ENCODE measurements at regions not wholly inside any gene's neighbourhood (a gene's known extent, or its start where the extent isn't known, plus 50 kb on each side); places are given as distances from the start of the nearest gene placed in this dataset.

DNA sequence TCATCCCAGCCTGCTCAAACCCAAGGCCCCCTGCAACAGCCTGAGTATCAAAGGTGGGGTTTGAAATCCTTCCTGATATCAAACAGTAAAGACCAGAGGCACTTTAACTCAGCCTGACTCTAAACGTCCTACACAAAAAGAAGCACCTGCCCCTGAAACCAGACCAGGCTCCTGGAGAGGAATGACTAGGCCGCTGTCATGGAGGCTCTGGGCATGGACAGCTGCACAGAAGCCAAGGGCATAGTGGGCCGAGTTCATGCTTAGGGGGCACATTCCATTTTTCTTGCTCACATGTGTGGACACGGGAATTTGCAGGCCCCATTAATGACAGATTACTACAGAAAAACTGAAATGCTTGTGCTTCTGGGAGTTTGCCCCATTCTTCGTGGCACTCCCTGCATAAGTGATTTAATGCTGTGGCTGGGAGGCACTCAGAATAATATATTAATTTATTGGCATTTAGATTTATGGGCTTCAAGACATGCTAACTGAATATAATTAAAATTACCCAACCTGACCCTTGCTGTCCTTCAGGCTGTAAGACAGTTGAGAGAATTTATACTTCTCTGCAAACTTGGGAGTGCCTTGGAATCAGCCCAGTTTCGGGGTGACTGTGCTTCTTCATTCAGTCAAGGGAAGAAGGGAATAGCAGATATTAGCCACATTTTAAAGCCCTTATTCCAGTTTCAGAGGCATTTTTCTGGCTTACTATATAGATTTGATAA lies 105.5 kb downstream of the GYPC start:
- H3K27me3 ChIP-seq (ENCODE audit: control insufficient read depth, insufficient read depth, low read length), result no peaks in the 10 kb centered on the region
- no peaks in the 10 kb centered on the region for H3K9me3 ChIP-seq (ENCODE audit: control insufficient read depth, insufficient read depth, low read length)
- H3K4me3 ChIP-seq (ENCODE audit: low read length), result no peak overlapping the region
- DNase-seq (ENCODE audit: low read depth, low spot score), result no peak
- no peaks in the 10 kb centered on the region for H3K36me3 ChIP-seq (ENCODE audit: control insufficient read depth, insufficient read depth, low read length)
- peaks cover 4% of the 10 kb centered on the region; the same call in 1 of the 2 replicates for H3K4me1 ChIP-seq (ENCODE audit: control insufficient read depth, insufficient read depth, low read length)
- no peak overlapping the region for H3K27ac ChIP-seq (ENCODE audit: low read length)
- WGBS (ENCODE audit: insufficient coverage, insufficient read length), result no CpG with 5 or more reads among the region's 6 CpGs

DNA sequence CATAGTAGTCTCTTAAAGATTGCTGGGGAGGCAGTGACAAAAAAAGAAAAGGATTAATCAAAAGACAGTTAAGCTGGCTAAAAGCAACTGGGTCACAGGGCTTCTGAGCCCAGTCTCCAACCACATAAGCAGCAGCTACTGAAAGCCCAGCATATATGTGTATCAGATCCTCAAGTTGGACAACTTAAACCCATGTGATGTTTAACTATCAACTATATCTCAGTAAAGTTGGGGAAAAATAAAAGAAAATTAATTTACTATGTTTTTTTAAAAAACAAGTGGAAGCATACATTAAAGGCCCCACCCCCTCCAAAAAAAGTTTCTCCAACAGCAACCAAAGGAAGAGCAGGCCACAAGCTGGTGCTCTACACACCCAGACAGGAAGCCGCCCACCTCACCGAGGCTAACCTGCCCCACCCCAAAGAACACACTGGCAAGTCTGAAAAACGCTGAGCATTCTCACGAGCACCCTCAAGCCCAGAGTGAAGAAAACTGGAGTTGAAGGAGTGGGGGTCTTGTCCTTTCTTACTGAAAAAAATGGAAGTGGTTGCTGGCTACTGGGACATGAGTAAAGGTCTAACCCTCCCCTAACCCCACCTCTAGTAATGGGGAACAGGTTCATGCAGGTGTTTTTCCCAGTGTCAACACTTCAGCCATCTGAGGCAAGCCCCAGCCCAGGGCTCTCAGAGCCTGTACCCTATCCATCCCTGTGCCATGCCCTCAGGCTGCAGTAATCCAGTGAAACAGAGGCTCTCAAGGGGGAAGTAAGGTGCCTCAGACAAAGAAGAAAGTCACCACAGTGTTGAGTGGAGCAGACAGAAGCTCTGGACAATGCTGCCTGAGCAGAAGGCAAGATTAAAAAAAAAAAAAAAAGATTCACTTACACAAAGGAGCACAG lies 106.3 kb downstream of the GYPC start:
- Histone ChIP-seq H3K27me3 (ENCODE audit: control insufficient read depth, insufficient read depth, low read length) (no peaks in the 10 kb centered on the region), H3K4me3 (ENCODE audit: low read length) (no peak overlapping the region), H3K4me1 (ENCODE audit: control insufficient read depth, insufficient read depth, low read length) (peaks cover 4% of the 10 kb centered on the region; the same call in 1 of the 2 replicates), H3K9me3 (ENCODE audit: control insufficient read depth, insufficient read depth, low read length) (no peaks in the 10 kb centered on the region), H3K27ac (ENCODE audit: low read length) (no peak overlapping the region), H3K36me3 (ENCODE audit: control insufficient read depth, insufficient read depth, low read length) (no peaks in the 10 kb centered on the region)
- DNase-seq (ENCODE audit: low read depth, low spot score), result no peak
- no CpG with 5 or more reads among the region's 4 CpGs for WGBS (ENCODE audit: insufficient coverage, insufficient read length)

DNA sequence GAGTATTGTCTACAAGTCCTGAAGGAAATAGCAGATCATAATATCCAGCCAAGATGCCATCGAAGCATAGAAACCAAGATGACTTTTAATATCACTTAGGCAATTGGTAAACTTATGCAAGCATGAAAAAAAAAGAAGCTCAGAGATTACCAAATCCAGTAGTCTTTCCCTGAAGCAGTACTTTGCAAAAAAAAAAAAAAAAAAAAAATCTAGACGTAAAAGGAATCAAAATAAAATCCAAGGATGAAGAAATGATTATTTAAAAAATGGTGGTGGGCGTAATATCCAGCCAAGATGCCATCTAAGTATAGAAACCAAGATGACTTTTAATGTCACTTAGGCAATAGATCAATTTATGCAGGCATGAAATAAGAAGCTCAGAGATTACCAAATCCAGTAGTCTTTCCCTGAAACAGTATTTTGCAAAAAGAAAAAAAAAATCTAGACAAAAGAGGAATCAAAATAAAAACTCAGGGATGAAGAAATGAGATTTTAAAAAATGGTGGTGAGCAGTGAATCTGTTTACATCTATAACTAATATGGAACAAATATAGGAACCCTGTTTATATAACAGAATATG lies 108.8 kb downstream of the GYPC start:
- Histone ChIP-seq H3K9me3 (ENCODE audit: control insufficient read depth, insufficient read depth, low read length) (no peaks in the 10 kb centered on the region), H3K27me3 (ENCODE audit: control insufficient read depth, insufficient read depth, low read length) (no peaks in the 10 kb centered on the region), H3K36me3 (ENCODE audit: control insufficient read depth, insufficient read depth, low read length) (no peaks in the 10 kb centered on the region), H3K4me3 (ENCODE audit: low read length) (no peak overlapping the region), H3K4me1 (ENCODE audit: control insufficient read depth, insufficient read depth, low read length) (no peaks in the 10 kb centered on the region), H3K27ac (ENCODE audit: low read length) (no peak overlapping the region)
- no peak for DNase-seq (ENCODE audit: low read depth, low spot score)
- no CpG with 5 or more reads among the region's 3 CpGs for WGBS (ENCODE audit: insufficient coverage, insufficient read length)

DNA sequence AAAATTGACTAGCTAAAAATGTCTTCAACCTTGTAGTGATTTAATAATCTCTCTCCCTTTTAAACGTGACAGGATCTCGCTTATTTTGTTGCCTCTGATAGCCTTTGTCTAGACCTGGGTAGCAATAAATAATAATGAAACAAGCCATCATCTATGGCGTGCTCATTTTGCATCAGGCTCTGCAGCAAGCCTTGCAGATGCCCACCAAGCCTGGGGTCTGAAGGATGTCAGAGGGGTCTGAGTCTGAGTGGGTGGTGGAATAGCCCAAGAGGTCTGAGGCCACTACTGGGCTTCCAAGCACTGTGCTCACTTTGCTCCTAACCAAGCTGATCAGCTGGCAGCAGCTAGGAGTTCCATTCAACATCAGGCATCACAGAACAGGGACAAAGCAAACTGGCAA lies 109.4 kb downstream of the GYPC start:
- Histone ChIP-seq H3K4me1 (ENCODE audit: control insufficient read depth, insufficient read depth, low read length) (no peaks in the 10 kb centered on the region), H3K27me3 (ENCODE audit: control insufficient read depth, insufficient read depth, low read length) (no peaks in the 10 kb centered on the region), H3K36me3 (ENCODE audit: control insufficient read depth, insufficient read depth, low read length) (no peaks in the 10 kb centered on the region), H3K9me3 (ENCODE audit: control insufficient read depth, insufficient read depth, low read length) (no peaks in the 10 kb centered on the region), H3K27ac (ENCODE audit: low read length) (no peak overlapping the region), H3K4me3 (ENCODE audit: low read length) (no peak overlapping the region)
- DNase-seq (ENCODE audit: low read depth, low spot score), result no peak
- no CpG with 5 or more reads among the region's 3 CpGs for WGBS (ENCODE audit: insufficient coverage, insufficient read length)

DNA sequence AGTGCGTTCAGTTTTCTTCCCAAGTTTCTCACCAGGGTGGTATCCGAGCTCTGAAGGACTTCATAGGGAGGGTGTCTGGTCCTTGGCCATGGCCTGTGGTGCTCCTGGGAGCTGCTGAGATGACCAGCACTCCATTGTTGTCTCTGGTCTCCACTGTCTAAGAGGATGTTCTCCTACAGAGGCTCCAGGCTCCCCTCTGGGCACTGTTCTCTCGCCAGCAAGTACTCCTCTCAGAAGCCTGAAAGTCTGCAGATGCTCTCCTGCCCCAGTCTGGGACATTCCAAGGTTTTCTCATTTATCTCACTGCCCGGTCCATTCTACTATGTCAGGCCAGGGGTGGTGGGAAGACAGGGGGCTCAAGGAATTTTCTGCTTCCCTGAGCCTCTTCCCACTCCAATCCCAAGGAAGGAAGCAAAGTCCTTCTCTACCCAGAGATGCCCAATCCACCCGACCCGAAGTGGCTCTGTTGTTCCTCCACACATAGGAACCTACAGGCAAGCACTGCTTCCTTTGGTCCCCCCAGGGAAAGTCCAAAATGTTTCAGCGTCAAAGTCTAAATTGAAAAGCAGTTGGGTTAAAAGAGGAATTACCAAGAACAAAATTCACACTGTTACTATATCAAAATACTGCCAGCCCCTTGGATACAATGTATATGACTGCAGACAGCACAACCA lies 110.5 kb downstream of the GYPC start:
- H3K27ac ChIP-seq (ENCODE audit: low read length), result no peak overlapping the region
- H3K4me1 ChIP-seq (ENCODE audit: control insufficient read depth, insufficient read depth, low read length), result no peaks in the 10 kb centered on the region
- H3K4me3 ChIP-seq (ENCODE audit: low read length), result no peak overlapping the region
- no peak for DNase-seq (ENCODE audit: low read depth, low spot score)
- no peaks in the 10 kb centered on the region for H3K27me3 ChIP-seq (ENCODE audit: control insufficient read depth, insufficient read depth, low read length)
- no CpG with 5 or more reads among the region's 7 CpGs for WGBS (ENCODE audit: insufficient coverage, insufficient read length)
- no peaks in the 10 kb centered on the region for H3K36me3 ChIP-seq (ENCODE audit: control insufficient read depth, insufficient read depth, low read length)
- H3K9me3 ChIP-seq (ENCODE audit: control insufficient read depth, insufficient read depth, low read length), result no peaks in the 10 kb centered on the region

DNA sequence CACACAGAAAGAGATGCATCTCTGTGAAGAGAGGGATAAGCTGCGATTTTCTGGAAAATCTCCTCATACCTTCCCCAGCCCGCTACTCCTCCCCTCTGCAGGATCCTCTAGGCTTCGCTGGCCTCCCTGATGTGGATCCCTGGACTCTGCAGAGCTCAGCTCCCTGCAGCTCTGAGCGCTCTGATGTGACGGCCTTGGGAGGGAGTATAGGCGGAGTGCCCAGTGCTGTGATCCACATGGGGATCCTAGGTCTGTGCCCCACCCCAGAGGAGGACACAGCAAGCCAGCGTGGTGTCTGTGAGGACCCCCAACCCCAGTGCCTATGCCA lies 111.0 kb downstream of the GYPC start:
- Histone ChIP-seq H3K27me3 (ENCODE audit: control insufficient read depth, insufficient read depth, low read length) (no peaks in the 10 kb centered on the region), H3K9me3 (ENCODE audit: control insufficient read depth, insufficient read depth, low read length) (no peaks in the 10 kb centered on the region), H3K4me3 (ENCODE audit: low read length) (no peak overlapping the region), H3K4me1 (ENCODE audit: control insufficient read depth, insufficient read depth, low read length) (no peaks in the 10 kb centered on the region; the same call in 1 of the 2 replicates), H3K27ac (ENCODE audit: low read length) (no peak overlapping the region), H3K36me3 (ENCODE audit: control insufficient read depth, insufficient read depth, low read length) (no peaks in the 10 kb centered on the region)
- no peak for DNase-seq (ENCODE audit: low read depth, low spot score)
- no CpG with 5 or more reads among the region's 7 CpGs for WGBS (ENCODE audit: insufficient coverage, insufficient read length)

DNA sequence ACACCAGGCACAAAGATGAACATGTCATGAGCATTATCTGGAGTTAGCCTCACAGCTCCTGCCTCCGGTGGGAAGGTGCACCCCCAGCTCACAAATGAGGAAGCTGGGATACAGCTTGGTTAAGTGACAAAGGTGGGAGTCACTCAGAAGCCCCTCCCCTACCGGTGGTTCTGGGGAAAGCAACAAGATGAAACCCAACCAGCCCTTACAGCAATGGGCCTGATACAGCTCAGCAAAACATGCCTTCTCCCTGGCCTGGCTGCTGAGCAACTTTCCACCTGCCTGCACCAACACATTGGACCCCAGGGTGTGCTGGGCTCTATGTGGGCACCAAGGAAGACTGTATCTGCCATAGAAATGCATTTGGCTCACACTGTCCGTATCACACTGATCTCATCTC lies 113.2 kb downstream of the GYPC start:
- no peak overlapping the region for H3K4me3 ChIP-seq (ENCODE audit: low read length)
- H3K27me3 ChIP-seq (ENCODE audit: control insufficient read depth, insufficient read depth, low read length), result no peaks in the 10 kb centered on the region
- no peaks in the 10 kb centered on the region; the same call in 1 of the 2 replicates for H3K4me1 ChIP-seq (ENCODE audit: control insufficient read depth, insufficient read depth, low read length)
- no peak for DNase-seq (ENCODE audit: low read depth, low spot score)
- no peaks in the 10 kb centered on the region for H3K9me3 ChIP-seq (ENCODE audit: control insufficient read depth, insufficient read depth, low read length)
- WGBS (ENCODE audit: insufficient coverage, insufficient read length), result no CpG with 5 or more reads among the region's 3 CpGs
- no peak overlapping the region for H3K27ac ChIP-seq (ENCODE audit: low read length)
- no peaks in the 10 kb centered on the region for H3K36me3 ChIP-seq (ENCODE audit: control insufficient read depth, insufficient read depth, low read length)

DNA sequence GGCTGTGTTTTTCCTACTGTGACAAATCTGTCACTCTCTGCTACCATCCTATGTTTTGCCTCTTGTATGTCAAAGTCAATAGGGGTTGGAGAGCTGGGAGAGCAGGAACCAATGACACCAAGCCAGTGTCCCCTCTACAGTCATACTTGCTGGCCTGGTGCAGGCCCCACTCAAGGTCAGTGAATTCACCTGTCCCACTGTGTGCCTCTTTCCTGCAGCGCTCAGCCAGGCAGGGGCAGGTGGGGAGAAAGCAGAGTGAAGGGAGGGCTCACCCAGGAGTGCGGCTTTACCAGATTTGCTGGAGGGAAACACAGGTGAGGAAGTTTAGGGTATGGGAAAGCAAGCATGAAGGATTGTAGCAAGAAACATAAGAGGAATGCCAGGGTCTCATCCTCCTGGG lies 114.5 kb downstream of the GYPC start:
- DNase-seq (ENCODE audit: low read depth, low spot score), result no peak
- no peaks in the 10 kb centered on the region for H3K9me3 ChIP-seq (ENCODE audit: control insufficient read depth, insufficient read depth, low read length)
- H3K27ac ChIP-seq (ENCODE audit: low read length), result no peak overlapping the region
- H3K4me1 ChIP-seq (ENCODE audit: control insufficient read depth, insufficient read depth, low read length), result no peaks in the 10 kb centered on the region; the same call in 1 of the 2 replicates
- no CpG with 5 or more reads among the region's 2 CpGs for WGBS (ENCODE audit: insufficient coverage, insufficient read length)
- no peak overlapping the region for H3K4me3 ChIP-seq (ENCODE audit: low read length)
- H3K36me3 ChIP-seq (ENCODE audit: control insufficient read depth, insufficient read depth, low read length), result no peaks in the 10 kb centered on the region
- H3K27me3 ChIP-seq (ENCODE audit: control insufficient read depth, insufficient read depth, low read length), result no peaks in the 10 kb centered on the region

DNA sequence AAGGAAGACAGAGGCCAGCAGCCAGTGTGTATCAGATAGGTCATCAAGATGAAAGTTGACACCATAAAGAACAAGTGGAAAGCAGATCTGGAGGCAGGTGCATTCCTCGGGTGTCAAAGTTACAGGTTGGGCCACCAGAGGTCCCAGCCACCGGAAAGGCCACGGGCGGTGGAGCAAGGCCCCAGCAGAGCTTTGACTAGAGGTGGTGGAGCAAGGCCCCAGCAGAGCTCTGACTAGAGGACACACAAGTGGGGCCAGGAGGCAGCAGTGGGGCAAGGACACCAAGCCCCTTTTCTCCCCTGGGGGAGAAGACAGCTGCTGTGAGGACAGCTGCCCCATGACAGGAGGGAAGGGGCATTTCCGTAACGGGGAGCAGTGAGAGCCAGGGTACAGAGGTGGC lies 115.1 kb downstream of the GYPC start:
- WGBS (ENCODE audit: insufficient coverage, insufficient read length), result no CpG with 5 or more reads among the region's 6 CpGs
- no peak for DNase-seq (ENCODE audit: low read depth, low spot score)
- H3K9me3 ChIP-seq (ENCODE audit: control insufficient read depth, insufficient read depth, low read length), result no peaks in the 10 kb centered on the region
- no peak overlapping the region for H3K27ac ChIP-seq (ENCODE audit: low read length)
- no peaks in the 10 kb centered on the region for H3K27me3 ChIP-seq (ENCODE audit: control insufficient read depth, insufficient read depth, low read length)
- no peaks in the 10 kb centered on the region; the same call in 1 of the 2 replicates for H3K4me1 ChIP-seq (ENCODE audit: control insufficient read depth, insufficient read depth, low read length)
- H3K36me3 ChIP-seq (ENCODE audit: control insufficient read depth, insufficient read depth, low read length), result no peaks in the 10 kb centered on the region
- H3K4me3 ChIP-seq (ENCODE audit: low read length), result no peak overlapping the region

DNA sequence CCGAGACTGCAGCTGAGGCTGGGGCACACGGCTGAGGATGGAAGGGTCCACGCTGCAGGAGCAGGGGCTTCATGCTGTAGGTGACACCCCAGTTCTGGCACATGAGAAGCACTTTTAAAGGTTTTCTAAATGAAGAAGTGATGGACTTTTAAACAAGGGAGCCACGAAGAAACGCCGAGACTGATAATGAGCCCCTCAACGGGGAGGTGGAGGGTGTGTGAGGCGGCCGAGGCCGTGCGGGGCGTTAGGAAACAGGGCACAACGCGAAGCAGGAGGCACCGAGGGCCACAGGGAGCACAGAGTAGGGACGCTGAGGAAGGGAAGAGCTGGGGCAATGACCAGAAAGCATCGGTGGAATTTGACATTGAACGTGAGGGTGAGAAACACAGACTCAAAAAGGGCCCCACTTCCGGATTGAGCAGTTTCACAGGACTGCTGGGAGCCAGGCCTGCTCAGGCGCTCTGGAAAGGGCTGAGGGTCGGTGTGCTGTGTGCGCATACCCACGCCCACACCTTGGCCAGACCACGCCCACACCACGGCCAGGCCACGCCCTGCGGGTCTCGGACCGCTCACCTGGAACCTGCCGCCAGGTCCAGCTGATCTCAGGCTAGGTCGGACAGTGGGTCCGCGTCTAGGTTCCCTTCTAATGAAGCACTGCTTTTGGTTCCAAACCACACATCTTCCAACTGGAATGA lies 115.7 kb downstream of the GYPC start:
- no CpG with 5 or more reads among the region's 33 CpGs for WGBS (ENCODE audit: insufficient coverage, insufficient read length)
- no peaks in the 10 kb centered on the region for H3K9me3 ChIP-seq (ENCODE audit: control insufficient read depth, insufficient read depth, low read length)
- DNase-seq (ENCODE audit: low read depth, low spot score), result no peak
- H3K36me3 ChIP-seq (ENCODE audit: control insufficient read depth, insufficient read depth, low read length), result no peaks in the 10 kb centered on the region
- no peak overlapping the region for H3K4me3 ChIP-seq (ENCODE audit: low read length)
- no peaks in the 10 kb centered on the region for H3K27me3 ChIP-seq (ENCODE audit: control insufficient read depth, insufficient read depth, low read length)
- no peak overlapping the region for H3K27ac ChIP-seq (ENCODE audit: low read length)
- H3K4me1 ChIP-seq (ENCODE audit: control insufficient read depth, insufficient read depth, low read length), result no peaks in the 10 kb centered on the region; the same call in 1 of the 2 replicates

All from iPS DF 6.9 (cell line).